Nephron (organoid): ENCODE measurements at regions not wholly inside any gene's neighbourhood (a gene's known extent, or its start where the extent isn't known, plus 50 kb on each side); places are given as distances from the start of the nearest gene placed in this dataset.
A peak's percentile ranks its signal among the peaks of the same experiment; 100 is the strongest.

ENCODE experiments used
- H3K27ac Mint-ChIP-seq, 3 experiments: 2 replicates each; pipeline ENCODE4 v1.8.0; 2020; ENCODE audit warnings: mixed read lengths in 3 of 3, mild to moderate bottlenecking in 2 of 3, moderate library complexity in 1 of 3
- H3K27me3 Mint-ChIP-seq: 2 replicates; pipeline ENCODE4 v1.8.0; 2021; ENCODE audit warnings: low read depth, mild to moderate bottlenecking, moderate library complexity, mixed read lengths
- H3K36me3 Mint-ChIP-seq: 2 replicates; pipeline ENCODE4 v1.8.0; 2020; ENCODE audit warnings: low read depth, mixed read lengths
- H3K4me1 Mint-ChIP-seq: 2 replicates; pipeline ENCODE4 v1.8.0; 2020; ENCODE audit warnings: mixed read lengths
- H3K4me3 Mint-ChIP-seq, 3 experiments: 2 replicates each; pipeline ENCODE4 v1.8.0; 2020; ENCODE audit warnings: mild to moderate bottlenecking in 3 of 3, mixed read lengths in 3 of 3, moderate library complexity in 2 of 3
- H3K9me3 Mint-ChIP-seq: 2 replicates; pipeline ENCODE4 v1.8.0; 2020; ENCODE audit warnings: mixed read lengths
- TF ChIP-seq, protein P1 (sequence below), 3 experiments: fragments of 200-600 bp; sonication (generic); IDR thresholded peaks; one replicate each; pipeline ENCODE4 v1.5.0; 2021; ENCODE audit warnings: antibody characterized with exemption in 3 of 3; ENCODE audit not compliant: unreplicated experiment in 3 of 3

DNA sequence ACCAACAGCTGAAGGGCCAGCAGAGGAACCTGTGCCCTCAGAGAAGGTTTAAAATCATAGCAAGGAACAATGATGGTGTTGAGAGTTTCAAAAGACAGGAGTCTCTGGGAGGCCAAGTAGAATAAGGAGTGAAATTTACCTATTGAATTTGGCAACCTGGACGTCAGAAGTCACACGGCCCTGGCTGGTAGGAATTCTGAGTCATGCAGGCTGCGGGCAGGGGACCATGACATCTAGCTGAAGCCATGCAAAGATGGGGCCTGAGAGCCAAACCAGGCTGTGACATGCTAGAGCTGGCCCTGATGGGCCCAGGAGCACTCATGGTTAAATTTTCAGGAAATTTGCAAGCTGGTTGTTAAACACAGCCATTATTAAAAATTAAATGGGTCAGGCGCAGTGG lies 64.0 kb upstream of the SNX9 start:
- no peak overlapping the region for H3K4me3 Mint-ChIP-seq
- no peaks in the 10 kb centered on the region for H3K9me3 Mint-ChIP-seq
- peaks cover 30% of the 10 kb centered on the region for H3K4me1 Mint-ChIP-seq
- peak overlapping the region in 2 of 3 experiments; percentile 1 to 51 for H3K27ac Mint-ChIP-seq
- peaks cover 15% of the 10 kb centered on the region for H3K27me3 Mint-ChIP-seq
- TF ChIP-seq, protein P1, sequence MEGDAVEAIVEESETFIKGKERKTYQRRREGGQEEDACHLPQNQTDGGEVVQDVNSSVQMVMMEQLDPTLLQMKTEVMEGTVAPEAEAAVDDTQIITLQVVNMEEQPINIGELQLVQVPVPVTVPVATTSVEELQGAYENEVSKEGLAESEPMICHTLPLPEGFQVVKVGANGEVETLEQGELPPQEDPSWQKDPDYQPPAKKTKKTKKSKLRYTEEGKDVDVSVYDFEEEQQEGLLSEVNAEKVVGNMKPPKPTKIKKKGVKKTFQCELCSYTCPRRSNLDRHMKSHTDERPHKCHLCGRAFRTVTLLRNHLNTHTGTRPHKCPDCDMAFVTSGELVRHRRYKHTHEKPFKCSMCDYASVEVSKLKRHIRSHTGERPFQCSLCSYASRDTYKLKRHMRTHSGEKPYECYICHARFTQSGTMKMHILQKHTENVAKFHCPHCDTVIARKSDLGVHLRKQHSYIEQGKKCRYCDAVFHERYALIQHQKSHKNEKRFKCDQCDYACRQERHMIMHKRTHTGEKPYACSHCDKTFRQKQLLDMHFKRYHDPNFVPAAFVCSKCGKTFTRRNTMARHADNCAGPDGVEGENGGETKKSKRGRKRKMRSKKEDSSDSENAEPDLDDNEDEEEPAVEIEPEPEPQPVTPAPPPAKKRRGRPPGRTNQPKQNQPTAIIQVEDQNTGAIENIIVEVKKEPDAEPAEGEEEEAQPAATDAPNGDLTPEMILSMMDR (IDR thresholded peaks at IDR 0.05; ENCODE audit: unreplicated experiment in 3 of 3), result no peak
- no peaks in the 10 kb centered on the region for H3K36me3 Mint-ChIP-seq

DNA sequence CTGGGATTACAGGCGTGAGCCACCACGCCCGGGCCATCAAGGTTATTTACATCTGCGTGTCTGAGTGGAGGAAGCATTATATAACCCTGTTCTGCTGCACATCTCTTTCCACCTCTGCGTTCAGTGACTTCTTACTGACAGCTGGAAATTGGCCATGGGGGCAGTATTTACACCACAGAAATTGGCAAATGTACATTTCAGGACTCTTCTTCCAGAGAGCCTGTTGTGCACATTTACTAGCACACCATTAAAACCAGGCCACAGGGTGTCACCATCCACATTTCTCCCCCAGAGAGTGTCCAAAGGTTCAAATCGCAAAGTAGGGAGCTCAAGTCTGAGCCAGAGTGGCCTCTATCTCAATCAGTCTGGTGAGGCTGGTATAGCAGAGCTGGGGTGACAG lies 62.9 kb upstream of the SNX9 start:
- Mint-ChIP-seq H3K36me3 (no peaks in the 10 kb centered on the region), H3K4me3 (no peak overlapping the region), H3K4me1 (peaks cover 40% of the 10 kb centered on the region), H3K27me3 (peaks cover 15% of the 10 kb centered on the region), H3K27ac (peak overlapping the region in 2 of 3 experiments; percentile 34 to 65), H3K9me3 (no peaks in the 10 kb centered on the region)
- TF ChIP-seq, protein P1 (IDR thresholded peaks at IDR 0.05; ENCODE audit: unreplicated experiment in 3 of 3), result no peak

DNA sequence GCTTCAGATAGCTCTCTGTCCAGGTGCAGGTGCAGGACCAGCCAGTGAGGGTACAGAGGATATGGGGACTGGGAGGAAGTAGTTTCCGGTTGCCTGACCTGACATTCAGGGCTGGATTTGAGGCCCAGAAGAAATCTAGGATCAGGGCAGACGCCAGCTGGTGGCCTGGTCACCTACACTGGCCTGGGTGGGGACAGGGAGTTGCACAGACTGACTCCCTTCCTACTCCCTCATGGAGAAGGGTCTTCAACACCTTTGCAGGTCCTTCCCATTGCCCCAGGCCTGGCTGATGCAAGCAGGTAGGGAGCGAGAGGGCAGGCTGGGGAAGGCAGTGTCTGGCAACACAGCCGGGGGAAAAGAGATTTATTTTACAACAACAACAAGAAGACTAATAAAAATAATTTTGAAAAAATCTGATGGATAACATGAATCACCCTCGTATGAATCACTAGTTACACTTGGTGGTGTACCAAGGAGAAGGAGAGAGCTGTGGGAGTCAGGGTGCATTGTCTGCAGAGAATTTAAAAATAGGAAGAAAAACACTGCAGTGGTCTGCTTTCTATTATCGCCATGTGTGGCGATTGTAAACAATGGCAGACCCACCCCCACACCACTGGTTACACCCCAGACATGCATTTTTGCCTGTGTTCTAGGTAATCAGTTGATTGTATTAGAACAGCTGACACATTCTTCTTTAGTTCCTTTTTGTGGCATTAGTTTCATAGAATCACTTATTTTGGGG lies 62.3 kb upstream of the SNX9 start:
- Mint-ChIP-seq H3K9me3 (no peaks in the 10 kb centered on the region), H3K27me3 (peaks cover 15% of the 10 kb centered on the region), H3K4me1 (peaks cover 40% of the 10 kb centered on the region), H3K36me3 (no peaks in the 10 kb centered on the region), H3K27ac (peak overlapping the region; percentile 34 to 97 (median 65)), H3K4me3 (no peak overlapping the region)
- TF ChIP-seq, protein P1 (IDR thresholded peaks at IDR 0.05; ENCODE audit: unreplicated experiment in 3 of 3), result no peak

DNA sequence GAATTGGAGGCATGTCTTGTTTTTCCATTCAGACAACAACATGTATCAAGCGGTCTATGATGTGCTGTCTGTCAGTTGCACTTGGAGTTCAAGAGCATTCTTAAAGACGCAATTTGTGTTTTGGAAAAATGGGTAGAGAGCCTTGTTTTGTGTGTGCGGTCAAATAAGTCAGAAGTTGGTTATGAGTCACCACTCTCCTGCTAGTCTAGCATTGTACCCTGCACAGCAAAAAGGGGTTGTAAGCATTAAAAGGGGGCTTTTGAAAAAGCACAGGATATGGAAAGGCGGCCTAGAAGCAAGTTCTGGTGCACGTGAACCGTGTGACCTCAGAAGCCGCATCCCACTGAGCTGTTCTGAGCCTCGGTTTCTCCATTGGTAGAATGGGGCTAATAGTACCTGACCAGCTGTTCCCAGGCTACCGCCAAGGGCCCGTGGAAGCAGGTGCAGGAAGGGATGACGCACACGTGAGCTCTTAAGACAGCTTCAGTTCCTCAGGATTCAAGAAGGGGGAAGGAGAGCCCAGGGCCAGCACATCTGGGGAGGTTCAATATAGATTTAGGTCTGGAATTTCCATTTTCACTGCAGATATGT lies 61.6 kb upstream of the SNX9 start:
- TF ChIP-seq, protein P1 (IDR thresholded peaks at IDR 0.05; ENCODE audit: unreplicated experiment in 3 of 3), result no peak
- Mint-ChIP-seq H3K27me3 (peaks cover 13% of the 10 kb centered on the region), H3K4me3 (peak overlapping the region in 1 of 3 experiments; percentile 17), H3K27ac (peak overlapping the region; percentile 54 to 97 (median 65)), H3K4me1 (peaks cover 39% of the 10 kb centered on the region), H3K9me3 (no peaks in the 10 kb centered on the region), H3K36me3 (no peaks in the 10 kb centered on the region)

DNA sequence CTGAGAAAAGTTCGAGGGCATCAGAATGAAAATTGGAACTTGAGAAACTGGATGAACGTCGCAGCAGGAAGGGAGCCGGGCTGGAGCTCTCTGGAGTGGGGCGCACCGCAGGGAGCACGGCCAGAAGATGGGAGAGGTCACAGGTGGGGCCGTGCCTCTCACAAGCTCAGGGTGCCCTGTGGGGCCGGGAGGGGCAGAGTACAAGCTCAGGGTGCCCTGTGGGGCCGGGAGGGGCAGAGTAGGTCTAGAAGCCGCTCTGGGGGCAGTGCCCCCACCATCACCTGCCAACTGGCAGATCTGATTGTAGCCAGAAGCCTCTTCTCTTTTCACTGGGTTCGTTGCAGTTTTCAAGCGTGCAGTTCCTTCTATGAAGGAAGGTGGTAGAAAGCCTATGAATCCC lies 61.1 kb upstream of the SNX9 start:
- H3K36me3 Mint-ChIP-seq, result no peaks in the 10 kb centered on the region
- H3K27ac Mint-ChIP-seq, result peak overlapping the region; percentile 73 to 99 (median 97)
- H3K27me3 Mint-ChIP-seq, result peaks cover 8% of the 10 kb centered on the region
- TF ChIP-seq, protein P1 (IDR thresholded peaks at IDR 0.05; ENCODE audit: unreplicated experiment in 3 of 3), result no peak
- H3K4me3 Mint-ChIP-seq, result peak overlapping the region in 1 of 3 experiments; percentile 17
- H3K4me1 Mint-ChIP-seq, result peaks cover 36% of the 10 kb centered on the region
- H3K9me3 Mint-ChIP-seq, result no peaks in the 10 kb centered on the region
